NCI-H1436 treated with DMSO at 0.1 percent for 48 hours (cell line): ENCODE measurements at regions not wholly inside any gene's neighbourhood (a gene's known extent, or its start where the extent isn't known, plus 50 kb on each side); places are given as distances from the start of the nearest gene placed in this dataset.

Experiments used
- DNase-seq: peaks from one replicate; lab custom pipeline; 2025; lab: John Stamatoyannopoulos, UW

DNA sequence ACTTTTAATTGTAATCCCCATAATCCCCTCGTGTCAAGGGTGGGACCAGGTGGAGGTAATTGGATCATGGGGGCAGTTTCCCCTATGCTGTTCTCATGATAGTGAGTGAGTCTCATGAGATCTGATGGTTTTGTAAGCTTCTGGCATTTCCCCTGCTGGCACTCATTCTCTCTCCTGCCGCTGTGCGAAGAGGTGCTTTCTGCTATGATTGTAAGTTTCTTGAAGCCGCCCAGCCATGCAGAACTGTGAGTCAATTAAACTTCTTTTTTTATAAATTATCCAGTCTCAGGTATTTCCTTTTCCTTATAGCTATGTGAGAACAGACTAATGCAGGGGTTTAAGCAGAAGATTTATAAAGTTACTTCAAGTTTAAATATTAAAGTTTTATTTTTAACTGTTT is 655.2 kb downstream of the EPHA4 start:
- no peak for DNase-seq

DNA sequence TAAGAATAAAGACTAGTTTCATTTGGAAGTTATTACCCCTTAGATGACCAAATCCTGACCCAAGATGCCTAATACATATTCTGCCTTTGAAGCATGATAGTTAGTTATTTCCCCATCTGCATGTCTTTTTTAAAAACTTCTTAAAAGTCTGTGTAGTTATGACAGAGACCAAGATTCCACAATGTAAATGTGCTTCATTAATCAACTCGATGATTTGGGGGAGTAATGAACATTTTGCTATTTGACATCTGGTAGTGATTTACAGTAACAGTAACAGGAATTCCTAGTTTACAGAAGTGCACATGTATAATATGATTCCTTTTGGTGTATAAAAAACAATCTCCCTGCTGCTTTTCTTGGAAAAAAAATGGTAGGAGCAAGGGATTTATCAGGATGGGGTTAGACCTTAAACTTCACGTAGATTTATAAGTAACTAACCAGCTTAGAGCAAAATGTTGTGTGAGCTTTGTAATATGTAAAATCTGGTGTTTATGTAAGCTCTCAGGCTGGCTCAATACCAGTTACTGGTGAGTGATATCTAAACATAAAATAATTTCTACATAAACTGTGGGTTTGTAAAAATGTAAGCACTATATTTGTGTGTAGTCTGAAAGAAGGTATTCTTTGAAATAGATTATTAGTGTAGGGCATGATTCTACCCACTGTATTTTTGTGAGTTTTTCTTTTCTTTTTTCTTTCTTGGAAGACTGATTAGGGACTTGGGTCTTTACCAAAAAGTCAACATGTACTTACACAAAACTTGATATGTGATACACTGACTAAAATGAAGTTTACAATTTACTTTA is 641.6 kb downstream of the EPHA4 start:
- no peak for DNase-seq

DNA sequence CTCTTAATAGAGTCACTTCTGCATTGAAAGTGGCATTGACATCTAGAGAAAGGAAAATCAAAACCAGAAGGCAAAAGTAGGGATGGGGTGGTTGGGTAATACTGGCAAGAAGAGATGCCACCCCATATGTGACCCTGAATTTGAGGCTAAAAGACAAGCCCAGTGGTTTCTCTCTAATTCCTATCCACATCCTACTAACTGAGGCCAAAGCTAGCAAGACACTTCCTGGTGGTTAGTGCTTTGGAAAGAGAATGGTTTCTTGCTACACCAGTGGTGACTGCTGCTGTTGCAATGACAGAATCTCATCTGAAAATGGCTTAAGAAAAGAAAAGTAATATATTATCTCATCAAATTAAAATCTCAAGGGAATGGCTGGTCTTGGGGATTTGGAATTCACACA is 640.6 kb downstream of the EPHA4 start:
- DNase-seq, result no peak

DNA sequence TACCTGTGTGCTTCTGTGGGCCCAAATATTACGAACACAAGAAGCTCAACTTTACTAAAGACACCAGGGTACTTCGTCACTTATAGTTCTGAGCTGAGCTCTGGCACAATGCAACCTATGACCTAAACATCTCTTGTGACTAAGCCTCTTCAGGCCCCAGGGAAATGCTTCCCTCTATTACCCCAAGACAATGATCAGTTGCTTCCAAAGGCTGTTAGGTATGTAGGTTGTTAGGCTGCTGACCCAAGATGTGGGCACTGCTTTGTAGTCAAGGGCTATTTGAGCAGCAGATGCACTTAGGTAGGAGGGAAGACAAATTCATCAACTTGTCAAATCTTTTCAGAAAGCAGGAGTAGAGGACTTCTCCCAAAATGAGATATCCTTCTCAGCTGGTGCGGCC is 640.1 kb downstream of the EPHA4 start:
- DNase-seq, result no peak

DNA sequence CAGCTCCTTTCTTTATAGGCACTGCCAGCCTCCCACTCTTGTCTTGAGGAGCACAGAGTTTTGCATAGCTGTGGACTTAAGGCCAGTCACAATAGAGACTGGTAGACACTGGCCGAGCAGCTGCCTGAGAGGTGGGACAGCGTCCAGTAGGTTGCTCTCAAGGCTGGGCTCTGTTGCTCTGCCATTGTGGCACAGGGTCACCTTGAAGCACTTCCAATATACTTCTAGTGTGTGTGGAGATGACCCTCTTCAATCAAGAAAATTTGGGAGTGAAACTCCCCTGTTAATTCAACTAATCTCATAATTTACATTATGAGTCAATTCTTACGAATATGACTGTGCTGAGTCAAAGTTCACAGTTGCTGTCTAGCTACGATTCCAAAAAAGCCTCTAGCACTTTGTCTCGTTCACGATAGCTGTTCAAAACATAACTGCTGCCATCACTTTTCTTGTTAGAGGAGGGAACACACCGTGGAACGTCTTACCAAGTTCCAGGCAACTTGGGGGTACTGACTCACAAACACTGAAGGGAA is 636.2 kb downstream of the EPHA4 start:
- DNase-seq, result no peak

DNA sequence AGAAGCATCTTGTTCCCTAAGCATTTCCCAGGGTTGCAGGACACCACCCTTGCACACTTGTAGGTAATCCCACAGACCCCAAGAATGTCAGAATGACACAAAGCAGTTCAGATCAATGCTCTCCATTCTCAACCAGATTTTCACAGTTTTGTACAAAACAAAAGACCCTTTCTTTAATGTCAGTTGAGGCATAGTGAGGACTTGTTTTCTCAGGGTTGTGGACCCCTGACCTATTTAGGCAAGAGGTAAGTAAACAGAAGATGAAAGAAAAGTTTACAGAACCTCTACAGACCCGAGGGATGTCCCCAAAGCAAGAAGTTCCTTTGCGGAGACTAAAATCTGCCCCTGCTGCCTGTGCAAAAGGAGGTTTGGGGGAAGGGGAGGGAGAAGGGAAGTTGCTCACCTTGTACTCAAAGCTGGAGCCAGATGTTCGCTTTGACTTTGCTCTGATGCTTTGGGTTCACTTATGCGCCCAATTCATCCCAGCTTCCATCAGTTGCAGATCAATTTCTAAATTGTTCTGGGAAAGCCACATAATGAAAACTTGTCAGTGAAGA is 635.4 kb downstream of the EPHA4 start:
- DNase-seq, result no peak

DNA sequence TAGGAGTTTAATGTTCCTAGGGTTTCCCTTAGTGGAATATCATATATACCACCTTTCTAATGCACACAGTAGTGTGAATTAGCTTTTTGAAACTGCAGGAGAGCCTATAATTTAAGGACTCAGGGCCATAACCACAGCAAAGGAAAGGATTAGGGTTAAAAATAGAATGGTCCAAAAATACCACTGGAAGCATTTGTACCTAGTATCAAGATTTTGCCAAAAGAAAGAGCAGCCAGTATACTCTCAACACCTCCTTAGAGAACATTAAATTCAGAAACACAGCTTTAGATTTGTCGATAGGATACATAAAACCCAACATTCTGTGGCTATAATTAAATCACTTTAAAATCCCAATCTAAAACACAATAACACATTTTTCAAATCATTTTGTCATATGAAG is 634.9 kb downstream of the EPHA4 start:
- no peak for DNase-seq

DNA sequence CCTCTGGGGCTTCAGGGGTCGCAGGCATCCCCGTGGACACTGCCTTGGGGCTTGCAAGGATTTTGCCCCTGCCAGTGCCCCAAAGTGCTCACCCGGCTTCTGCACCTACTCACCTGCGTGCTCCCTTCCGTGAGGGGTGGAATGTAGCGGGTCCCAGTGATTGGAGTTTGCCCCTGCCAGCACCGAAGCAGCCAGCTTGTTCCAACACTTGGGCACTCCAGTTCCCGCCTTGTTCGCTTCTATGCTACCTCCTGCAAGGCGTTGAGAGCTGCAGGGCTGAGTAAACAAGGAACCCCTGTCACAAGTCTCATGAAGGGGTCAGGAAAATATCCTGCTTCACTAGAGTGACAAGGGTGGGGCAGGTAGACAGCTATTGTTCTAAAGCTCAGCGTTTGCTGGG is 631.5 kb downstream of the EPHA4 start:
- DNase-seq, result no peak

DNA sequence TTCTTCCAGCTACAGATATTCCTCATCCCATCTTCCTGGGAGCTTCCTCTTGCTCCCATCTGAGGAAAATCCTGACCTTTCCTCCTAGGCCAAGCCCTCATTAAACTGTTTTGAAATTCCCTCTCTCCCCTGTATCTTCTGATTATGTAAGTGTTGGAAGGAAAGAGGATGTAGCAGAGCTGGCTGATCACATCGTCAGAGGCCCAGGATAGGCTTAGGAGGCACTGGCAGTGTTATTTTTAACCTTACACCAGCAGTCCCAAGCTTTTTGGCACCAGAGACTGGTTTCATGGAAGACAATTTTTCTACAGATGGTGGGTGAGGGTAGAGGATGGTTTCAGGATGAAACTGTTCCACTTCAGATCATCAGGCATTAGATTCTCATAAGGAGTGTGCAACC is 630.4 kb downstream of the EPHA4 start:
- no peak for DNase-seq

DNA sequence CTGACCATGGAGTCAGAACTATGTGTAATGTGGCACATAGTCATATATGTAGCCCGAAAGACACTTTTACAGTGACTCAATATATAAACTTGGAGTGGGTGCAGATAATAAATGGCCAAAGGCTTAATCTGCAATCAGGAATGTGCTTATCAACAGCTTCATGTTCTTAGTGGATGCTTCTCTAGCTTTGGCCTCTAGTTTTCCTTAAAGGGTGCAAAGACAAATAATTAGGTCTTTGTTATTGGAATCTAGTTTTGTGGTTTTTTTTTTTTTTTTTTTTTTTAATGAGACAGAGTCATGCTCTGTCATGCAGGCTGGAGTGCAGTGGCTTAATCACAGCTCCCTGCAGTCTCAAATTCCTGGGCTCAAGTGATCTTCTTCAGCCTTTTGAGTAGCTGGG is 625.6 kb downstream of the EPHA4 start:
- DNase-seq, result no peak

DNA sequence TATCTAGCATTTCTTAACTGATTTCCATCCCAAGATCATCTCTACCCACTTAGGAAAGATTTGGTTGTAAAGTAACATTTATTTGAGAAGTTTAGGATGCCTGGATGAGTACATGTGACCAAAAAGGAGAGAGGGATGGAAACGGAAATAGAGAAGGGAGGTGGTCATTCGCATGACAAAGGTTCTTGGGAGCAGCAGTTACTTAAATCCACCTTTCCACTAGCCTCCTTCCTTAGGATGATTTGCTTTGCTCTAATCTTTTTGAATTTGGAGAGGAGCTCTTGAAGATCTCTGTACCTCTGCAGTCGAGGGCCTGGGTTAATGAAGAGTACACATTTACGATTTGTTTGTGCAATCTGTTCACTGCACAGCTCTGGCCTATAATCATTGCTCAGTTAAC is 623.5 kb downstream of the EPHA4 start:
- DNase-seq, result no peak

DNA sequence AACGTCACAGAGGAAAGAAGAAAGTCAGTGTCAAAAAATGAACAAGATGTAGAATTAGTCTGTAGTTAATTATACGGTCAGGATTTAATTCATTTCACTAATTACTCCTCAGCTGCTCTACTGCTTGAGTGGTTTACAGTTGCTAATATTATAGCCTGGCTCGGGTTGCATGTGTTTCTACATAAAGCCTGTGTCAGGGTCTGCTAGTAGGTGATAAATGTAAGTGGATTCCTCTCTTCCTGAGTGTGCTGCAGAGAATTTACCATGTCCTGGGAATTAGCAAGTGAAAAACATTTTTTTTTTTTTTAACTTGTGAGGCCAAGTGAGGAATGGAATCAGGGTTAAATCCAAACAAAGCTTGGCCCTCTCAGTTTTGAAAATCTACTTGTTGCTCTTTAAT is 622.6 kb downstream of the EPHA4 start:
- peak; percentile 40 for DNase-seq

DNA sequence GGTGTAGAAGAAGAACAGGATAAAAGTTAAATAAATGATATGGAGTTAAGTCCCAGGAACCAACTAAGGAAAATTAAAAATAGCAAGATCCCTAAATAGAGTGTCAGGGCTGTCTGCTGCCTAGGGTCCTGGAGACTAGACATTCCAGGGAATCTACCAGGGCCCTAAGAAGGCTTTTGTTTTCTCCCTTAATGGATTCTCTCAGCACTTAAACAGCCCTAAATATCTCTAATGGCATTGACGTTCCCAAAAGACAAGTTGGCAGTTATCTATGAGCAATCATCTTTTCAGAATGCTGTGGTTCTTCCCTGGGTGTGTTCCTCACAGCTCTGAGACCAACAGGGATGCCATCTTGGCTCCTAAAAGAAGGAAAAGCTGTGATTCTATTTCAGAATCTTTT is 616.3 kb downstream of the EPHA4 start:
- no peak for DNase-seq

DNA sequence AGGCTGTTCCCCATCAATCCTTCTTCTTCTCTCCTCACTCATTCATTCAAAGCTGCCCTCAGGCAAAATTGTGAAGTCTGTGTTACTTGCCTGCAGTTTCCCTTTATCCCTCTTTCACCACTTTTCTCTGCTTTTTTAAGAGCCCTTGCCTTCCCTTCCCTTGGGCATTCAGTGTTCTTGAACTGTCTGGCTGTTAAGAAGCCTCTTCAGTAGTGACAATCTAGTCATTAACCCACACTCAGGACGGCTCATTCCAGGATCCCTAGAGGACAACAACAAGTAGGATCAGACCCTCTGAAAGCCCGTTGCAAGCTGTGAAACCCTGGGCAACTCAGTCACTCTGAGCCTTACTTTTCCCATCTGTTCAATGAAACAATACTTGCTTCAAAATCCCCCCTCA is 615.7 kb downstream of the EPHA4 start:
- DNase-seq, result no peak

DNA sequence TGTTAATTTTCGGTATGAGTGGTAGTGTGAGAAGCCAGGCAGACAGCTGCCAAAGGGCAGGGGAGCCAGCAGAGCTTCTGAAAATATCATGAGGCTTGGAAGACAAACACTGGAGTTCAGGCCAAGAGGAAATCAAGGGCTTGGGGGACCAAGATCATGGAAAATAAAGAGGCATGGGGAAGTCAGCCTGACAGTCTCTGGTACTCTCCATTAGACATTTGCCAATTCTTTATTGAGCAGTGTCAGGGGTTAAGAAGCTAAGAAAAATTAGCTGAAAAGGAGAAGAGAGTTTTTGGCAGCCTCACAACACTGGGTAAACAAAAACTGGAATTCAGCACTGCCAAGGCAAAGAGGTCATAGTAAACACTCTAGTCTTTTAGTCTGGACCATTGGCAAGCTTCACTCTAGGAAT is 612.7 kb downstream of the EPHA4 start:
- no peak for DNase-seq

DNA sequence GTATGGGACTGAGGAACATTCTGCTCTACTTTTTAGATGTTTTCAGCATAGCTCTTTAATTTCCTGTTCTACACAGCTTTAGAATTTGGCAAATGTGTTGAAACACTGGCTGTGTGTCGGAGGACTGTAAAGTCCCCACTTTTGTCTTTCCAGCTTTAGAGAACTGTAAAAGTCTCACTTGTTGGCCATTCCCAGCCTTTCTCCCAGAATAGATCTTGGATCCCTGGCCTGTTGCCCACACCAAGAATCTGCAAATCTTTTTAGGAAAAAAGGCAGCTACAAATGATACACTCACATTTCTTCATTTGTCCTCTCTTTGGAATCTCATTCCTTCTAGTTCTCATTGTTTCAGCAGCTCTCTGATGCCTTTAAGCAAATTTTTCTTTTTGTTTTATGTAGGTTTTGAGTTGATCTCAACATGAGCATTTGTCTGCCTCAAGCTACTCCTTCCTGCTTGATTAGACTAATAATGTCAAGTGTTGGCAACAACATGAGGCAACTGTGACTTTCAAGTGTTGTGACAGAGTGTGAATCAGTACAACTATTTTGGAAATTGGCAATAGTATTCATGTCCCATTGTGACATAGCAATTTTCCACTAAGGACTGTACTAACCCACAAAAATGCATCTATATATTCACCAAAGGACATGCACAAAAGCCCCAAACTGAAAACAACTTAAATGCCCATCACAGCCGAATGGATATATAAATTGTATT is 610.8 kb downstream of the EPHA4 start:
- no peak for DNase-seq

DNA sequence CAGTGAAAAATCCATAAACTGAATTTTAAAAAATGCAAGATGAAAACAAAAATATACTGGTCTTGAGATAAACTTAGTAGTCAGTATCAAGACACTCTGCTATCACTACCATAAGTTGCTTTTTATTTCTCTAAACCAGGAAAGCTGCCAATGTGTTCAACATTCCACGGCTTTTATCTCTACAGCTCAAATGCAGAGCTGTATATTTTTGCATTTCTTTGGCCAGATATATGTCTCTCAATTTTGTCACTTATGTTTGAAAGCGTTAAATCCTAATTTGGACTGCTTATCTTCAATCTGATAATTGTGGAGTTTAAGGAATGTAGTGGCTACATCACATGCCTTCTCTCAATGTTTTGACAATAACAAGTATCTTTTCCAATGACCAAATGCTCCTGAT is 609.5 kb downstream of the EPHA4 start:
- DNase-seq, result no peak

DNA sequence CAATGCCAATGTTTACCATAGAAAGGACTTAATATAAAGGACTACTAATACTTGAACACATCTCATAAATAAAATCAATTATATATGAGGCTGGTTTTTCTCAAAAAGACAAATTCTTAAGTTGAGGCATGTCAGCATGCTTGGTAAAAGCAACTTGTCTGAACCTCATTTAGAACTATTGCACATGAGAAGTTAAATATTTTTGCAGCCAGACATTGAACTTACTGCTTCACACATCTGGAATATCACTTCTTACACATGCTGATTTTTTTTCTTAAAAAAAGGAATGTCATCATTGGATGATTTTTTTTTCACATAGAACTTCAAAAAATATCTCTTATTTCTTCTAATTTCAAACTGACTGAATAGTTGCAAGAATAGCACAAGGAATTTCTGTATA is 609.0 kb downstream of the EPHA4 start:
- DNase-seq, result no peak

DNA sequence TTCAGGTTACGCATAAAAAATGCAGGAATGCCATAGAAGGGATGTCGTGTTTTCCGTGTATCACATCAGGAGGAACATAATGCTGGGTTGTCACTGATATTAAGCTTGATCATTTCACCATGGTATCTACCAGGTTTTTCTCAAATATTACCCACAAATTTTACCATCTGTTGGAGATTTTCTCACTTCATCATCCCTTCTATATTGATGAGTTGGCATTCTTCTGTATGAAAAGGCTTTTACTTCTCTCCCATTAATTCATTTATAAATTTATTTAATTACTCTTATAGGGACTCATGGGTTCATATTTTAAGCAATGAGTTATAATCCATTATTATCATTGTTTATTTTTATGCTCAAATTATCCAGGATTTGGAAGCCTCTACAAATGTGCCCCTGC is 608.2 kb downstream of the EPHA4 start:
- no peak for DNase-seq

DNA sequence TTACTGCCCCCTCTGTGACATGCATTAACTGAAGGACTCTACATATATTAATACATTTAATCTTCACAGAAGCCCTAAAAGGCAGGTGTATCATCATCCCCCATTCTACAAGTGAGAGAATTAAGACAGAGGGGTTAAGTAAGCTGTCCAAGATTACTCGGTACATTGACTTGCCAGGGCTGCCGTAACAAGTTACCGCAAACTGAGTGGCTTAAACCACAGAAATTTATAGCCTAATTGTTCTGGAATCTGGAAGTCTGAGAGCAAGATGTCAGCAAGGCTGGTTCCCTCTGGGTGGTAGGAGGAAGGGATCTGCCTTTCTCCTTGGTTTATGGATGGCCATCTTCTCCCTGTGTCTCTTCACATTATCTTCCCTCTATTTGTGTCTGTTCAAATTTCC is 605.5 kb downstream of the EPHA4 start:
- DNase-seq, result no peak

DNA sequence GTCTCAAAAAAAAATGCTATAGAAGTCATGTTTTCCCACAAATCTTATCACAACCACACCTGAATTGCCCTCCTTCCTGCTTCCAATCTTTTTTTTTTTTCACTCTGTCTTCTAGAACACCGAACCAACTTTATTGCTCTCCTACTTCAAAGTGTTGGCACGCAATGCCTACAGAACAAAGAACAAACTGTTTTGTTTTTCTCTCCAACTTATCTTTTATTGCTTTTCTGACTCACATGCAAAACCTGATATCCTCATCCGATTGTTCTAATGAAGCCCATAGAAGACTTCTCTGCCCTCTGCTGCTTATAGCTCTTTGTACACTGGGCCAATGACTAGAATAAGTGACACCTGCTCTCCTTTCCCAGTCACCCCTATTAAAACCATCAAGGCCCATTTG is 602.8 kb downstream of the EPHA4 start:
- DNase-seq, result no peak

DNA sequence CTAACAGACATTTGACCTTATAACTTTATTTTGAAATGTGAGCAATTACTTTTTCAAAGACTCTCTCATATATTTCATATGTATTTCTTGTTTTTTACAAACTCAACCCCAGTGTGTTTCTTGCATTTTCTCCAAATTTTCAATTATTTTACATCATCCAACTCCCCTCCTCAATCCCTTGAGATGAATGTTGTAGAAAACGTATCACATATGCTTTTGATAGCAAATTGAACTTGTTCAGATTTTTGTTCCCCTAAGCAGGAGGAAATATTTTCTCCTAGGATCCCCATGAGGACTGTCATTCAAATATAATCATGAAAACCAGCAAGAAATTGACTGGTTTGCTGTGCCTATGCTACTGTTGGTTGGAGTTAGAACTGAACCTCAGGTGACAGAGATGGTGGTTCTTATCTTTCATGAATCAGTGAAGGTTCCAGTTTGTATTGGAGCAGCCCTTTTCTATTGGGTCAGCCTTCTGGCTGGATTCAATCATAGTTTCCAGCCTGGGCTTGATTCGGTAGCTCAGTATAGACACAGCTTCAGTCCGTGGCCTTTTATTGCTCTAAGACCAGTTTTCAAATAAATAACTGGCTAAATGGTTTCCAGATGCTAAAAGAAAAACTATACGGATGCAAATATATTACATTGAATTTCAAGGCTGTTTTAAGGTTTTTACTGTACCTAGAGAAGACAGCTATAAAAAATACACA is 591.0 kb downstream of the EPHA4 start:
- no peak for DNase-seq

DNA sequence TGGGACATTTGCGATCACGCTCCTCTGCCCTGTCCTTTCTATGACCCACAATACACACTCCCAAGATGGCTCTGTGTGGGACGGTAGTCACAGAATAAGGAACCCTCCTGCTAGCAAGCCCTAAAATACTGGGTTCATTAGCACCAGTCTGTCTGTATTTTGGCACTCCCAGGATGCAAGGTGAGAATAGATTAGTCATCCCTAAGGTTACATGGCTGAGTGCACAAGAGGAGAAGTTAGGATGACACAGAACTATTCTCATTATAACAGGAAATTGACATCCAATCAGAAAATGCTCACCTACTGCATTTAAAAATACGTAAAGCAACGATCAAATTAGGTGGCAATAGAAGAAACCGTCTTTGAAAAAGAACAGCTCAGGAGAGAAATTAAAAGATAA is 590.2 kb downstream of the EPHA4 start:
- DNase-seq, result no peak
